Stimulated activated CD4-positive, alpha-beta T cell treated with anti-CD3 and anti-CD28 coated beads, Interleukin-1b, Interleukin-23, amount 100 ng/mL, for 1 hour (primary cell): ENCODE measurements at regions not wholly inside any gene's neighbourhood (a gene's known extent, or its start where the extent isn't known, plus 50 kb on each side); places are given as distances from the start of the nearest gene placed in this dataset.

Experiments
- DNase-seq, 2 donors: peaks; one replicate each; pipeline ENCODE4 v3.0.0-alpha.2; 2020; ENCODE audit warnings: low read depth in 2 of 2

GRCh38 chr2:59985923-59986322 is 567.5 kb downstream of the BCL11A start:
- DNase-seq, result no peak

GRCh38 chr2:59974051-59974766 is 579.2 kb downstream of the BCL11A start:
- no peak for DNase-seq

GRCh38 chr2:59969161-59969560 is 584.3 kb downstream of the BCL11A start:
- no peak for DNase-seq

- no peak for DNase-seq
Observed at GRCh38 chr2:59968441-59968840, 585.0 kb downstream of the BCL11A start.

- no peak for DNase-seq
Observed at GRCh38 chr2:59967691-59968090, 585.8 kb downstream of the BCL11A start.

GRCh38 chr2:59963157-59963556 is 590.3 kb downstream of the BCL11A start:
- DNase-seq, result no peak

GRCh38 chr2:59961746-59962145 is 591.7 kb downstream of the BCL11A start:
- no peak for DNase-seq

- DNase-seq, result no peak
Observed at GRCh38 chr2:59959944-59960343, 593.5 kb downstream of the BCL11A start.

GRCh38 chr2:59957504-59957903 is 596.0 kb downstream of the BCL11A start:
- DNase-seq, result no peak

- DNase-seq, result no peak
Observed at GRCh38 chr2:59956981-59957380, 596.5 kb downstream of the BCL11A start.

- no peak for DNase-seq
Observed at GRCh38 chr2:59947917-59948541, 605.4 kb downstream of the BCL11A start.

GRCh38 chr2:59947209-59947608 is 606.2 kb downstream of the BCL11A start:
- no peak for DNase-seq

GRCh38 chr2:59939236-59939635 is 614.2 kb downstream of the BCL11A start:
- no peak for DNase-seq

GRCh38 chr2:59938181-59938580 is 615.3 kb downstream of the BCL11A start:
- no peak for DNase-seq

- no peak for DNase-seq
Observed at GRCh38 chr2:59936048-59936447, 617.4 kb downstream of the BCL11A start.

GRCh38 chr2:59935005-59935404 is 618.4 kb downstream of the BCL11A start:
- DNase-seq, result no peak

- DNase-seq, result no peak
Observed at GRCh38 chr2:59933948-59934347, 619.5 kb downstream of the BCL11A start.

GRCh38 chr2:59932341-59932740 is 621.1 kb downstream of the BCL11A start:
- DNase-seq, result no peak

- DNase-seq, result no peak
Observed at GRCh38 chr2:59930430-59930829, 623.0 kb downstream of the BCL11A start.

- DNase-seq, result no peak
Observed at GRCh38 chr2:59926731-59927130, 626.7 kb downstream of the BCL11A start.

- DNase-seq, result no peak
Observed at GRCh38 chr2:59925321-59925720, 628.1 kb downstream of the BCL11A start.

- no peak for DNase-seq
Observed at GRCh38 chr2:59924346-59924745, 629.1 kb downstream of the BCL11A start.

- no peak for DNase-seq
Observed at GRCh38 chr2:59922450-59922849, 631.0 kb downstream of the BCL11A start.

GRCh38 chr2:59921743-59922142 is 631.7 kb downstream of the BCL11A start:
- no peak for DNase-seq
